ENCODE measurements at regions not wholly inside any gene's neighbourhood (a gene's known extent, or its start where the extent isn't known, plus 50 kb on each side); places are given as distances from the start of the nearest gene placed in this dataset.

- H3K27ac ChIP-seq: no peak overlapping the region
- no peak overlapping the region for H3K4me3 ChIP-seq
- H3K9me3 ChIP-seq: no peaks in the 10 kb centered on the region
- H3K27me3 ChIP-seq: no peaks in the 10 kb centered on the region
- no peak for TF ChIP-seq POLR2A (IDR thresholded peaks at IDR 0.05)
- no peak for TF ChIP-seq CTCF (IDR thresholded peaks at IDR 0.05)
- no peak for DNase-seq
- H3K4me1 ChIP-seq: no peaks in the 10 kb centered on the region
- intact Hi-C loops (cut with DNase I; ENCODE audit: low total_unique reads): no loop called here
- no peaks in the 10 kb centered on the region for H3K36me3 ChIP-seq
Observed at GRCh38 chr2:220162320-220162719, 534.9 kb downstream of the SLC4A3 start.

- Histone ChIP-seq H3K4me3 (no peak overlapping the region), H3K36me3 (no peaks in the 10 kb centered on the region), H3K4me1 (no peaks in the 10 kb centered on the region), H3K27me3 (no peaks in the 10 kb centered on the region), H3K9me3 (no peaks in the 10 kb centered on the region), H3K27ac (no peak overlapping the region)
- TF ChIP-seq CTCF (IDR thresholded peaks at IDR 0.05): no peak
- intact Hi-C loops (cut with DNase I; ENCODE audit: low total_unique reads): no loop called here
- DNase-seq: no peak
Observed at GRCh38 chr2:220163486-220163885, 536.1 kb downstream of the SLC4A3 start.

GRCh38 chr2:220165401-220165800, 538.0 kb downstream of the SLC4A3 start:
- H3K4me1 ChIP-seq: no peaks in the 10 kb centered on the region
- TF ChIP-seq CTCF (IDR thresholded peaks at IDR 0.05): no peak
- TF ChIP-seq POLR2A (IDR thresholded peaks at IDR 0.05): no peak
- no peak overlapping the region for H3K4me3 ChIP-seq
- H3K27ac ChIP-seq: no peak overlapping the region
- no peaks in the 10 kb centered on the region for H3K27me3 ChIP-seq
- no peak for DNase-seq
- no peaks in the 10 kb centered on the region for H3K9me3 ChIP-seq
- intact Hi-C loops (cut with DNase I; ENCODE audit: low total_unique reads): no loop called here
- no peaks in the 10 kb centered on the region for H3K36me3 ChIP-seq

GRCh38 chr2:220166616-220167015, 539.2 kb downstream of the SLC4A3 start:
- Histone ChIP-seq H3K27ac (no peak overlapping the region), H3K4me3 (no peak overlapping the region), H3K27me3 (no peaks in the 10 kb centered on the region), H3K9me3 (no peaks in the 10 kb centered on the region), H3K36me3 (no peaks in the 10 kb centered on the region), H3K4me1 (no peaks in the 10 kb centered on the region)
- TF ChIP-seq CTCF (IDR thresholded peaks at IDR 0.05) (no peak), POLR2A (IDR thresholded peaks at IDR 0.05) (no peak)
- intact Hi-C loops (cut with DNase I; ENCODE audit: low total_unique reads): no loop called here
- no peak for DNase-seq

- Histone ChIP-seq H3K9me3 (no peaks in the 10 kb centered on the region), H3K4me1 (no peaks in the 10 kb centered on the region), H3K36me3 (no peaks in the 10 kb centered on the region), H3K4me3 (no peak overlapping the region), H3K27me3 (no peaks in the 10 kb centered on the region), H3K27ac (no peak overlapping the region)
- intact Hi-C loops (cut with DNase I; ENCODE audit: low total_unique reads): no loop called here
- DNase-seq: no peak
- no peak for TF ChIP-seq POLR2A (IDR thresholded peaks at IDR 0.05)
- TF ChIP-seq CTCF (IDR thresholded peaks at IDR 0.05): no peak
Observed at GRCh38 chr2:220167956-220168355, 540.5 kb downstream of the SLC4A3 start.
